NCI-H82 treated with DMSO at 0.1 percent for 48 hours (cell line): ENCODE measurements at regions not wholly inside any gene's neighbourhood (a gene's known extent, or its start where the extent isn't known, plus 50 kb on each side); places are given as distances from the start of the nearest gene placed in this dataset.

ENCODE experiments used
- DNase-seq: peaks from one replicate; lab custom pipeline; 2025; ENCODE audit not compliant: unreplicated experiment; lab: John Stamatoyannopoulos, UW

- DNase-seq, result no peak
Measured at GRCh38 chr9:107723015-107723414, 233.4 kb upstream of the KLF4 start.

- no peak for DNase-seq
Measured at GRCh38 chr9:107721705-107722245, 232.2 kb upstream of the KLF4 start.

GRCh38 chr9:107720501-107720900 is 230.9 kb upstream of the KLF4 start:
- no peak for DNase-seq

GRCh38 chr9:107717529-107718314 is 228.2 kb upstream of the KLF4 start:
- DNase-seq, result no peak

- DNase-seq, result no peak
Measured at GRCh38 chr9:107715740-107716139, 226.2 kb upstream of the KLF4 start.

GRCh38 chr9:107713470-107713869 is 223.9 kb upstream of the KLF4 start:
- no peak for DNase-seq

GRCh38 chr9:107712390-107712789 is 222.8 kb upstream of the KLF4 start:
- no peak for DNase-seq

GRCh38 chr9:107711542-107711941 is 222.0 kb upstream of the KLF4 start:
- no peak for DNase-seq

GRCh38 chr9:107710953-107711352 is 221.4 kb upstream of the KLF4 start:
- DNase-seq, result no peak

- DNase-seq, result no peak
Measured at GRCh38 chr9:107710546-107710945, 221.0 kb upstream of the KLF4 start.

- DNase-seq, result no peak
Measured at GRCh38 chr9:107708791-107709190, 219.2 kb upstream of the KLF4 start.

GRCh38 chr9:107707915-107708441 is 218.4 kb upstream of the KLF4 start:
- no peak for DNase-seq

- DNase-seq, result no peak
Measured at GRCh38 chr9:107707428-107707837, 217.9 kb upstream of the KLF4 start.

GRCh38 chr9:107706701-107707427 is 217.3 kb upstream of the KLF4 start:
- no peak for DNase-seq

- no peak for DNase-seq
Measured at GRCh38 chr9:107705521-107705920, 216.0 kb upstream of the KLF4 start.

GRCh38 chr9:107704774-107705173 is 215.2 kb upstream of the KLF4 start:
- no peak for DNase-seq

- DNase-seq, result no peak
Measured at GRCh38 chr9:107703651-107704050, 214.1 kb upstream of the KLF4 start.

GRCh38 chr9:107700847-107701246 is 211.3 kb upstream of the KLF4 start:
- no peak for DNase-seq

GRCh38 chr9:107699231-107699630 is 209.7 kb upstream of the KLF4 start:
- DNase-seq, result no peak

GRCh38 chr9:107698779-107699178 is 209.2 kb upstream of the KLF4 start:
- no peak for DNase-seq

GRCh38 chr9:107696302-107696701 is 206.7 kb upstream of the KLF4 start:
- DNase-seq, result no peak

GRCh38 chr9:107694390-107694789 is 204.8 kb upstream of the KLF4 start:
- no peak for DNase-seq
